Ramos (cell line): ENCODE measurements at regions not wholly inside any gene's neighbourhood (a gene's known extent, or its start where the extent isn't known, plus 50 kb on each side); places are given as distances from the start of the nearest gene placed in this dataset.
"Not testable (repeated sequence)": the region's sequence is repeated elsewhere in the genome, so short reads cannot be mapped to it uniquely, and the experiment has no call there.

Experiments
- in situ Hi-C: fragments of 300-500 bp; cut with MboI; formaldehyde crosslinking; loops from one replicate; pipeline ENCODE4 v1.14.3; 2022; ENCODE audit warnings: low sequenced_read_pairs; ENCODE audit not compliant: unreplicated experiment

GRCh38 chr7:119943942-119944600 lies 328.9 kb upstream of the KCND2 start:
- in situ Hi-C loops: no loop called here

- in situ Hi-C loops: no loop called here
Observed at GRCh38 chr7:119944601-119944972, 328.4 kb upstream of the KCND2 start.

GRCh38 chr7:119945822-119946221 lies 327.2 kb upstream of the KCND2 start:
- in situ Hi-C loops: no loop called here

DNA sequence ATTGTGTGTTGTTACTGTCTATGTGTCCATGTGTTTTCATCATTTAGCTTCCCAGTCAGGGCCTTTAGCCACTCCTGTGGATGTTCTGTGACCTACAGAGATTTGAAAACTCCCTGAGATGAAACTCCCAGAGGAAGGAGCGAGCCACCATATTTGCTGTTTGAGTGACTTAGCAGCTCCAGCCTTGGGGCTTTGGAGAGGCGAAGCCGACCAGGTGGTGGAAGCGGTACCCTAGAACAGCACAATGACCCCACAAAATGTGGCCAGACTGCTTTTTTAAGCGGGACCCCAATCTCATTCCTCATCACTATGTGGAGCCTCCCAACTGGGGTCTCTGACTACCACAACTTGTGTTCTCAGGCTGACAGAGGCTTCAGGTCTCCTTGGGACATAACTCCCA lies 323.9 kb upstream of the KCND2 start:
- in situ Hi-C loops: no loop called here

GRCh38 chr7:119950390-119951041 lies 322.5 kb upstream of the KCND2 start:
- in situ Hi-C loops: not testable (repeated sequence)

DNA sequence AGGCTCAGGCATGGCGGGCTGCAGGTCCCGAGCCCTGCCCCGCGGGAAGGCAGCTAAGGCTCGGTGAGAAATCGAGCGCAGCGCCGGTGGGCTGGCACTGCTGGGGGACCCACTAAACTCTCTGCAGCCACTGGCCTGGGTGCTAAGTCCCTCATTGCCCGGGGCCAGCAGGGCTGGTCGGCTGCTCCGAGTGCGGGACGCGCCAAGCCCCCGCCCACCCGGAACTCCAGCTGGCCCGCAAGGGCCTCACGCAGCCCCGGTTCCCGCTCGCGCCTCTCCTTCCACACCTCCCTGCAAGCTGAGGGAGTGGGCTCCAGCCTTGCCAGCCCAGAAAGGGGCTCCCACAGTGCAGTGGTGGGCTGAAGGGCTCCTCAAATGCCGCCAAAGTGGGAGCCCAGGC lies 321.4 kb upstream of the KCND2 start:
- in situ Hi-C loops: not testable (repeated sequence)

DNA sequence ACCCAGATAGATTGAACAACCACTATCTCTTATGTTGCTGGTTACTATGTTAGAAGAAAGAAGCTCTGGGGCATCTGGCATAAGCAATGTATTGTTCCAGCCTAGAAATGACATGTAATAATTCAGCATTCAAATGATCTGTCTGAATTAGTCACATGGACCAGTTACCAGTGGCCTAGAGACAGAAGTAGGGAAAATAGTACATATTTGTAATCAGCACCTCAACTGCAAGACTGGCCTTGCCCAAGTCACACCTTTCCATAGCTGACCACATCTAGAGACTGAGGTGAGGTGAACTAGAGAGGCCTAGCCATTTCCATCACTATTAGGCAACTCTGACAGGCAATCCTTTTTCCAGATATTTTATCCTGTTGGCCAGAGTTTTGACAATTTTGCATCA lies 315.6 kb upstream of the KCND2 start:
- in situ Hi-C loops: no loop called here

DNA sequence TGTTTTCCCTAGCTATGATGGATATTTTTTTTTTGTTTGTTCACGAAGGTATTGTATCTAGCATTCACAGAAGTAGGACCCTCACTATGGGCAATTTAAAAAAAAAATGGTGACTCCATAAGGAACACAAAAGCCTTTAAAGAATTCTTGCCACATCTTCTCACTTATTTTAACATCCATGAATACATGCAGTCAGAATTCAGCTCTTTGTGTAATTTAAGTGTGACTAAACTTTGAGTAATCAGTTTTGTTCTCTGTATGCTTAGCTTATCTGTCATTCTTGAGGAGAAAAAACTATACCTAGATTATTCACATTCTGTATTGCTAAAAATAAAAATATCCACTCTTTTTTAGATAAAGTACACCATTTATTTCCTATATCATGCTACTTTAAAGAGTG lies 313.2 kb upstream of the KCND2 start:
- in situ Hi-C loops: no loop called here

- in situ Hi-C loops: no loop called here
Observed at GRCh38 chr7:119963654-119964053, 309.3 kb upstream of the KCND2 start.

GRCh38 chr7:119964065-119964464 lies 308.9 kb upstream of the KCND2 start:
- in situ Hi-C loops: no loop called here

DNA sequence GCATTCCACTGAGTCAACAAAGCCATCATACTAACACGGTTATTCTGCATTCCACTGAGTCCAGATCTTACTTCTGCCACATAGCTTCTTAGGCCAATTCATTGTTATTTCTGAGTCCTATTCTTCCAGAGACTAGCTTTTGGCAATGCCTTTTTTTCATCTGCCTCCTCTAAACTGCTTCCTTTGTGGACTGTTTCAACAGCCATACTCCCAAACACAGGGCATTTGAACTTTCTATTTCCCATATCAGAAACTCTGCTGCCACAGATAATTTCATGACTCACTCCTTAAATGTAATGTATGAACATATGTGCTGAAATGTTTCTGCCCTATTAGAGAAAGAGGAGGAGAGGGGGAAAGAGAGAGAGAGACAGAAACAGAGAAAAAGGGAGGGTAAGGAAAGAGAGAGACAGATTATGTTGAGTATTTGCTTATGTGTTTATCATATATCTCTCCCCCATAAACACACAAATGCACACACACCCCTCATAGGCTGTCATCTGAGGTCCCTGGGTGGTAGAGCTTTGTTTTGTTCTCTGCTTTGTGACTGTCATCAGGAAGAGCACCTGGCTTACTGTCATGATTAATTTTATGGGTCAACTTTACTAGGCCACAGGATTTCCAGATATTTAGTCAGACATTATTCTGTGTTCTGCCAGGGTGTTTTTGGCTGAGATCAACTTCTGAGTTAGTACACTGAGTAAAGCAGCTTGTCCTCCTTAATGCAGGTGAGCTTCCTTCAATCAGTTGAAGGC lies 308.0 kb upstream of the KCND2 start:
- in situ Hi-C loops: no loop called here

GRCh38 chr7:119967221-119967620 lies 305.8 kb upstream of the KCND2 start:
- in situ Hi-C loops: no loop called here

GRCh38 chr7:119968411-119968810 lies 304.6 kb upstream of the KCND2 start:
- in situ Hi-C loops: not testable (repeated sequence)

GRCh38 chr7:119969054-119969453 lies 303.9 kb upstream of the KCND2 start:
- in situ Hi-C loops: no loop called here

DNA sequence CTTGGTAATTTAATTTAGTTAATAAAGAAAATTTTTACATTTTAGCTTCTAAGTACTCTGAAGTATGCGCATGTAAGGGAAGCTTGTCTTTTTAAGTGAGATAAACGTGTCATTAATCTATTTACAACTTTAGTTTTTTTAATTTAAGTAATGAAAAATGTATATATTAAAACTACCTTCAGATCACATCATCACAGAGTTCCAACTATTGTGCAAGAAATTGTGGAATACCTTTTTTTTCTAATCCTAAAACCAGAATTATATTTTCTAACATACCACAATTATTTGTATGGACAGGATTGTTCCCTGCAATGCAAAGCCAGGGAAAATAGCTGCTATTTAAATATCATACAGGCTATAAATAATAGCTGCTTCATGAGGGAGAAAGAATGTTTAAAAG lies 303.2 kb upstream of the KCND2 start:
- in situ Hi-C loops: no loop called here

- in situ Hi-C loops: no loop called here
Observed at GRCh38 chr7:119974972-119975371, 298.0 kb upstream of the KCND2 start.

DNA sequence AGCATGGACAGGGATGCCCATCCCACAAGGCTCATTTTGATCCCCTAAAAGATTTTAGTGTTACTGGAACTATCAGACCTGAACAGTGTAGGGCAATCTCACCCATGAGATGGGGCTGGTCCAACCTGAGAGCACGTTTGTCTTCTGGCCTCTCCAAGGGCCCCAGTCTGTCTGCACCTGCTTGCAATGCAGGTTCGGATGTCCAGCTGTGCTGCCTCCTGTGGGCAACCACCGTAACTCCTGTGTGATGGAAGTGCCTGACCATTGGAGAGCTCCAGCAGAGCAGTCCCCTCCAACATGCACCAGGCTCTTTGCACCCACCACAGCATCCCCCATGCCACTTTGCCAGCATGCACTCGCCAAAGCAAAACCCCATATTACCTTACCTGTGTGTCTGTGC lies 290.1 kb upstream of the KCND2 start:
- in situ Hi-C loops: no loop called here

GRCh38 chr7:119983468-119983867 lies 289.5 kb upstream of the KCND2 start:
- in situ Hi-C loops: no loop called here

DNA sequence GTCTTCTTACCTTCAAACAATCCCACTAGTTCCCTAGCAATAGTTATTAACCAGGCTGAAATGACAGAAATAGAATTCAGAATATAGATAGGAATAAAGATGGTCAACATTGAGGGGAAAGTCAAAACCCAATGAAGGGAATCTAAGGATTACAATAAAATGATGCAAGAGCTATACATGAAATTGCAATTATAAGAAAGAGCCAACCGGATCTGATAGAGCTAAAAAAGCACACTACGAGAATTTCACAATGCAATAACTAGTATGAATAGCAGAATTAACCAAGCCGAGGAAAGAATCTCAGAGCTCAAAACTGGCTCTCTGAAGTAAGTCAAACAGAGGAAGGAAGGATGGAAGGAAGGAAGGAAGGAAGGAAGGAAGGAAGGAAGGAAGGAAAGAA lies 288.7 kb upstream of the KCND2 start:
- in situ Hi-C loops: no loop called here

DNA sequence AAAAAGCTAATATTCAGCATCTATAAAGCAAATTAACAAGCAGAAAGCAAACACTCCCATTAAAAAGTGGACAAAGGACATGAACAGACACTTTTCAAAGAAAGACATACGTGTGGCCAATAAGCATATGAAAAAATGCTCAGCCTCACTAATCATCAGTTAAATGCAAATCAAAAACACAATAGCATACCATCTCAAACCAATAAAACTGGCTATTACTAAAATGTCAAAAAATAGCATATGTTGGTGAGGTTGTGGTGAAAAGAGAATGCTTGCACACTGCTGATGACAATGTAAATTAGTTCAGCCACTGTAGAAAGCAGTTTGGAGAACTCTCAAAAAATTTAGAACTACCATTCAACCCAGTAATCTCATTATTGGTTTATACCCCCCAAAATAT lies 284.6 kb upstream of the KCND2 start:
- in situ Hi-C loops: no loop called here

- in situ Hi-C loops: no loop called here
Observed at GRCh38 chr7:119994928-119995327, 278.0 kb upstream of the KCND2 start.

DNA sequence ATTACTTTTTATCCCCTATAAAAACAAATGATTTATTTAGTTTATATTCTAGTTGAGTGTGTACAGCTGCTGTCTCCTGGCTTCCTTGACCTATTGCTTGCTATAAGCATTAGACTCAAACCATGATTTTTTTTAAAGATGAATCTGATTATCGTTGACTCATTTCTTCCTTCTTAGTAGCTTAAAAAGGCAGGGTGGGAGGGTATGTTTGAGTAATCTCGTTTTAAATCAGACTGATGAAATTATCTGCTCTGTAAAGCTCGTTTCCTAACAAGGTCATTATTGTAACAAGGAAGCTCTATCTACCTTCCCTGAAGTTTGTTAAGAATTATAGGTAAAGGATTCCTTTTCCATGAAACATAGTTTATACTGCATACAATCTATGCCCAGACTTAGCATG lies 276.3 kb upstream of the KCND2 start:
- in situ Hi-C loops: no loop called here
